ENCODE measurements at regions not wholly inside any gene's neighbourhood (a gene's known extent, or its start where the extent isn't known, plus 50 kb on each side); places are given as distances from the start of the nearest gene placed in this dataset.
"Not testable (repeated sequence)": the region's sequence is repeated elsewhere in the genome, so short reads cannot be mapped to it uniquely, and the experiment has no call there.

- no peak overlapping the region for H3K4me3 ChIP-seq (ENCODE audit: low read depth, low read length)
- in situ Hi-C loops (cut with HindIII; ENCODE audit: low sequenced_read_pairs): no loop called here
- no peak for TF ChIP-seq CTCF (IDR thresholded peaks at IDR 0.05; ENCODE audit: low read depth, low read length, missing control alignments)
- no peak for DNase-seq (ENCODE audit: low read depth)
Measured at GRCh38 chr1:178587096-178587495, 74.2 kb downstream of the TEX35 start.

- DNase-seq (ENCODE audit: low read depth): no peak
- H3K4me3 ChIP-seq (ENCODE audit: low read depth, low read length): no peak overlapping the region
- TF ChIP-seq CTCF (IDR thresholded peaks at IDR 0.05; ENCODE audit: low read depth, low read length, missing control alignments): no peak
- in situ Hi-C loops (cut with HindIII; ENCODE audit: low sequenced_read_pairs): no loop called here
Measured at GRCh38 chr1:178587975-178588374, 75.1 kb downstream of the TEX35 start.

DNA sequence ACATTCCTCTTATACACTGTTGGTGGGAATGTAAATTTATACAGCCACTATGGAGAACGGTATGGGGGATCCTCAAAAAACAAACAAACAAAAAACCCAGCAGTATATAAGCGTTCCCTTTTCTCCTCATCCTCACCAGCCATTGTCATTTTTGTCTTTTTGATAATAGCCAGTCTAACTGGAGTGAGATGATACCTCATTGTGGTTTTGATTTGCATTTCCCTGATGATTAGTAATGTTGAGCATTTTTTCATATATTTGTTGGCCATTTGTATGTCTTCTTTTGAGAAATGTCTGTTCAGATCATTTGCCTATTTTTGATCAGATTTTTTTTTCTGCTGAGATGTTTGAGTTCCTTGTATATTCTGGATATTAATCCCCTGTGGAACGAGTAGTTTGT, 76.1 kb downstream of the TEX35 start:
- DNase-seq (ENCODE audit: low read depth); in situ Hi-C loops (cut with HindIII; ENCODE audit: low sequenced_read_pairs); H3K4me3 ChIP-seq (ENCODE audit: low read depth, low read length): not testable (repeated sequence)

- H3K4me3 ChIP-seq (ENCODE audit: low read depth, low read length); in situ Hi-C loops (cut with HindIII; ENCODE audit: low sequenced_read_pairs); DNase-seq (ENCODE audit: low read depth): not testable (repeated sequence)
Measured at GRCh38 chr1:178591811-178592210, 78.9 kb downstream of the TEX35 start.

GRCh38 chr1:178593515-178593914, 80.6 kb downstream of the TEX35 start:
- in situ Hi-C loops (cut with HindIII; ENCODE audit: low sequenced_read_pairs): no loop called here
- no peak for TF ChIP-seq CTCF (IDR thresholded peaks at IDR 0.05; ENCODE audit: low read depth, low read length, missing control alignments)
- H3K4me3 ChIP-seq (ENCODE audit: low read depth, low read length): no peak overlapping the region
- no peak for DNase-seq (ENCODE audit: low read depth)

DNA sequence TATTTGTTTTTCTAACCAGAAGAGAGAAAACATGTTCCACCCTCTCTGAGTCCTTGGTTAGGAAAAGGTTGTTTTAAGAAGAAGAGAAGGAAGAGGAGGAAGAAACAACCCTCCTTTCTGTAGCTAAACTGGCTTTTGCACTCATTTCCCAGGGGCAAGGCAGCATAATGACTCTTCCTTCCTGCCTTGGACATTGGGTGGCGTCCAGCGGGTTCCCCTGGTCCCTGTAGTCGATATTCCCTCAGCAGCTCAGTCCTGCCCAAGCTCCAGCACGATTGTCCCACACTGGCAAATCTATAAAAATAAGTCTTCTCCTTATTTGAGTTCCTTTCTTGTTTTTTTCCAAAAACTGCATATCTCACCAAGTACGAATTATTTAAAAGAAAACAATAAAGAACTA, 81.2 kb downstream of the TEX35 start:
- H3K4me3 ChIP-seq (ENCODE audit: low read depth, low read length): no peak overlapping the region
- no peak for DNase-seq (ENCODE audit: low read depth)
- TF ChIP-seq CTCF (IDR thresholded peaks at IDR 0.05; ENCODE audit: low read depth, low read length, missing control alignments): no peak
- in situ Hi-C loops (cut with HindIII; ENCODE audit: low sequenced_read_pairs): no loop called here

DNA sequence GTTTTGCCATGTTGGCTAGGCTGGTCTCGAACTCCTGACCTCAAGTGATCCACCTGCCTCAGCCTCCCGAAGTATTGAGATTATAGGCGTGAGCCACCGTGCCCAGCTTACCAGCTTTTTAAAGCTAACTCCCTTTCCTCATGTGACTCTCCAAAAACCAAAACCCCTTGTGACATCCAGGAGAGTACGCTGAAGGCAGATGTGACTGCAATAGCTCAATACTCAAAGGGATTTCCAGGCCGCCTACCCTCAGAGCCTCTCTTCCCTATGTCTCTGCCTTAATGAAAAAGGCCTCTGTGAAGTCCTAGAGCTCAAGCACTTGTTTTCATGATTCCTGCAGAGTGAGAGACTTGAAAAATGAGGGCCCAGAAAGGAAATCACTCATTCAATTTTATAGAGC, 82.6 kb downstream of the TEX35 start:
- no peak overlapping the region for H3K4me3 ChIP-seq (ENCODE audit: low read depth, low read length)
- in situ Hi-C loops (cut with HindIII; ENCODE audit: low sequenced_read_pairs): no loop called here
- TF ChIP-seq CTCF (IDR thresholded peaks at IDR 0.05; ENCODE audit: low read depth, low read length, missing control alignments): no peak
- no peak for DNase-seq (ENCODE audit: low read depth)

- TF ChIP-seq CTCF (IDR thresholded peaks at IDR 0.05; ENCODE audit: low read depth, low read length, missing control alignments): no peak
- no peak for DNase-seq (ENCODE audit: low read depth)
- in situ Hi-C loops (cut with HindIII; ENCODE audit: low sequenced_read_pairs): no loop called here
- H3K4me3 ChIP-seq (ENCODE audit: low read depth, low read length): no peak overlapping the region
Measured at GRCh38 chr1:178599087-178599486, 86.2 kb downstream of the TEX35 start.

Measured in astrocyte of the cerebellum (primary cell).